HEK293T (cell line): ENCODE measurements at regions not wholly inside any gene's neighbourhood (a gene's known extent, or its start where the extent isn't known, plus 50 kb on each side); places are given as distances from the start of the nearest gene placed in this dataset.

Experiments used
- ARNT ChIP-seq: fragments of 450-650 bp; IDR thresholded peaks from 2 replicates; pipeline ENCODE4 v1.6.1; 2017; ENCODE audit warnings: mild to moderate bottlenecking
- BHLHE40 ChIP-seq: fragments of 450-650 bp; IDR thresholded peaks from 2 replicates; pipeline ENCODE4 v1.6.1; 2016; ENCODE audit warnings: mild to moderate bottlenecking, moderate library complexity, borderline replicate concordance
- CTBP1 ChIP-seq: fragments of 450-650 bp; IDR thresholded peaks from 2 replicates; pipeline ENCODE4 v1.6.1; 2016; ENCODE audit warnings: borderline replicate concordance
- ELF4 ChIP-seq: fragments of 450-650 bp; IDR thresholded peaks from 2 replicates; pipeline ENCODE4 v1.6.1; 2017; ENCODE audit warnings: antibody characterized with exemption
- FOXA1 ChIP-seq: fragments of 450-650 bp; IDR thresholded peaks from 2 replicates; pipeline ENCODE4 v1.6.1; 2016; ENCODE audit warnings: mild to moderate bottlenecking
- FOXK2 ChIP-seq: fragments of 450-650 bp; IDR thresholded peaks from 2 replicates; pipeline ENCODE4 v1.6.1; 2016; ENCODE audit warnings: mild to moderate bottlenecking
- FOXM1 ChIP-seq: fragments of 450-650 bp; IDR thresholded peaks from 2 replicates; pipeline ENCODE4 v1.6.1; 2017; ENCODE audit warnings: mild to moderate bottlenecking, borderline replicate concordance
- HDGF ChIP-seq: fragments of 450-650 bp; IDR thresholded peaks from 2 replicates; pipeline ENCODE4 v1.6.1; 2017; ENCODE audit warnings: antibody characterized with exemption, borderline replicate concordance
- L3MBTL2 ChIP-seq: fragments of 450-650 bp; conservative IDR thresholded peaks from 2 replicates; pipeline ENCODE4 v1.6.1; 2016; ENCODE audit warnings: mild to moderate bottlenecking
- NFRKB ChIP-seq: fragments of 450-650 bp; IDR thresholded peaks from 2 replicates; pipeline ENCODE4 v1.6.1; 2016; ENCODE audit warnings: mild to moderate bottlenecking, moderate library complexity
- SP1 ChIP-seq: fragments of 450-650 bp; IDR thresholded peaks from 2 replicates; pipeline ENCODE4 v1.6.1; 2017
- SUZ12 ChIP-seq: fragments of 450-650 bp; IDR thresholded peaks from 2 replicates; pipeline ENCODE4 v1.6.1; 2016; ENCODE audit warnings: mild to moderate bottlenecking
- TARDBP ChIP-seq: fragments of 450-650 bp; IDR thresholded peaks from 2 replicates; pipeline ENCODE4 v1.6.1; 2016
- ZNF384 ChIP-seq: fragments of 450-650 bp; IDR thresholded peaks from 2 replicates; pipeline ENCODE4 v1.6.1; 2016

DNA sequence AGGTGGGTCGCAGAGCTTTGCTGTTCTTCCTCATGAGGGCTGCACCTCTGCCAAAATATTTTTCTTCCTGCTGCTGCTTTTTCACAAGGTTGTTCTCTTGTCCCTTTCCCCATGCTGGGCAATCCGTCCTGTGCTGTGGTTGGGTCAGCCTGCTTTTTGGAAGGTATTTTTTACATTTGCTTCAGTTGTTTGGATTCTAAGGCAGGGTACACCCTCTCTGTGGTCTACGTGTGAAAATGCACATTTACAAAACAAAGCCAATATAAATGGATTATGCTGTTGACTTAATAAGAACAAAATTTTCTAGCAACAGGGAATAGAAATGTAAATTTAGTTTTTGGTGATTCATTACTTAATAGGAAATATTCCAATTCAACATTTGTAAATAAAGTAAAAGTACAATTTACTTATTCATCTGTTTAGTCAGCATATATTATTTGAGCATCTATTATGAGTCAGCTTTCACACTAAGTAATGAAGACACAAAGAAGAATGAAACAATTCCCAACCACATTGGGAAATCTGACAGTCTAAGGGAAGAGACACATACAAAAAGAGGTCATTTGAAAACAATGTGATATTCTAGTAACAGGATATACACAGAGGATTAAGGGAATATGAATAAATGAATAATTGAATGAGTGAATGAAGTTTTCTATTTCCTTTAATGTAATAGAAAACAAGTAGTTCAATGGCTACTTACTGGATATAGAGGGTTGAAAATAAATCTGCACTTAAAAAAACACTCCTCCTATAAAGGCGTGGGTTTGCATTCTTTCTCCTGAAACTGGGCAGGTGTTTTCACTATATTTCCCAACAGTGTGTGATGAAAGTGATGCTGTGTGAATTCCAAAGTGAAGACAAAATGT lies 94.6 kb upstream of the PRICKLE1 start:
- TF ChIP-seq SUZ12 (no peak), ELF4 (no peak), L3MBTL2 (no peak), CTBP1 (no peak), ARNT (no peak), NFRKB (no peak), BHLHE40 (no peak), FOXA1 (no peak), FOXK2 (no peak), TARDBP (no peak), ZNF384 (no peak), FOXM1 (no peak), SP1 (no peak), HDGF (no peak)
